IMR-90 (cell line): ENCODE measurements at regions not wholly inside any gene's neighbourhood (a gene's known extent, or its start where the extent isn't known, plus 50 kb on each side); places are given as distances from the start of the nearest gene placed in this dataset.

ENCODE experiments used
- ATAC-seq: fragments of 200-7000 bp; cut with Tn5 transposase; 2 replicates; pipeline ENCODE4 v1.9.1; 2020; ENCODE audit warnings: low read depth, mild to moderate bottlenecking, moderate library complexity
- BruUV-seq: library from RNA; stranded (reverse); fragments of 400-500 nt; replicated peaks from 2 replicates; lab custom pipeline; 2021; lab: Mats Ljungman, UMichigan
- CTCF ChIA-PET: fragments of 300-600 bp; formaldehyde crosslinking; extraction: SDS; loops from one replicate; lab custom pipeline; 2021; ENCODE audit warnings: antibody characterized with exemption; lab: Yijun Ruan, JAX
- POLR2A ChIA-PET: fragments of 300-600 bp; sonication (Branson Sonifier 250); formaldehyde crosslinking; loops from one replicate; lab custom pipeline; 2022; ENCODE audit warnings: antibody characterized with exemption; ENCODE audit not compliant: unreplicated experiment; lab: Charles Lee
- DNase-seq: peaks from one replicate; pipeline ENCODE4 v3.0.0; 2013
- H2AFZ ChIP-seq: replicated peaks from 2 replicates; pipeline ENCODE3; 2013; ENCODE audit warnings: low read length, mild to moderate bottlenecking; ENCODE audit not compliant: poor library complexity
- H2AK5ac ChIP-seq: 2 replicates; pipeline ENCODE4 v1.6.1; 2013; ENCODE audit warnings: low read depth, low read length, inconsistent platforms
- H2AK9ac ChIP-seq: replicated peaks from 2 replicates; pipeline ENCODE3; 2013; ENCODE audit warnings: mild to moderate bottlenecking, low read depth, low read length, moderate library complexity; ENCODE audit not compliant: poor library complexity
- H2BK120ac ChIP-seq: 2 replicates; pipeline ENCODE4 v1.6.1; 2013; ENCODE audit warnings: low read depth, low read length, inconsistent platforms
- H2BK15ac ChIP-seq: 3 replicates; pipeline ENCODE4 v1.6.1; 2013; ENCODE audit warnings: low read depth, low read length, inconsistent platforms
- H2BK20ac ChIP-seq: 2 replicates; pipeline ENCODE4 v1.6.1; 2013; ENCODE audit warnings: low read depth, mild to moderate bottlenecking, inconsistent platforms, low read length, moderate library complexity
- H2BK5ac ChIP-seq: 2 replicates; pipeline ENCODE4 v1.6.1; 2013; ENCODE audit warnings: mild to moderate bottlenecking, low read depth, low read length, inconsistent platforms; ENCODE audit not compliant: poor library complexity, severe bottlenecking
- H3K14ac ChIP-seq: replicated peaks from 2 replicates; pipeline ENCODE4 v1.6.1; 2013; ENCODE audit warnings: low read depth, low read length, inconsistent platforms
- H3K18ac ChIP-seq: 2 replicates; pipeline ENCODE4 v1.6.1; 2013; ENCODE audit warnings: low read depth, low read length, control low read depth
- H3K23ac ChIP-seq: 2 replicates; pipeline ENCODE4 v1.6.1; 2013; ENCODE audit warnings: low read depth, low read length, inconsistent platforms
- H3K27ac ChIP-seq: 2 replicates; pipeline ENCODE4 v1.5.1; 2013; ENCODE audit warnings: mild to moderate bottlenecking, control low read depth, low read length; ENCODE audit not compliant: insufficient read depth
- H3K27me3 ChIP-seq: 2 replicates; pipeline ENCODE4 v1.6.1; 2013; ENCODE audit warnings: low read length; ENCODE audit not compliant: control insufficient read depth, insufficient read depth
- H3K36me3 ChIP-seq: 2 replicates; pipeline ENCODE4 v1.6.1; 2013; ENCODE audit warnings: low read length, mixed read lengths; ENCODE audit not compliant: control insufficient read depth, insufficient read depth
- H3K4ac ChIP-seq: 2 replicates; pipeline ENCODE4 v1.6.1; 2013; ENCODE audit warnings: low read depth, low read length, inconsistent platforms
- H3K4me1 ChIP-seq: 2 replicates; pipeline ENCODE4 v1.6.1; 2013; ENCODE audit warnings: low read length, mixed read lengths; ENCODE audit not compliant: control insufficient read depth, insufficient read depth
- H3K4me2 ChIP-seq: 2 replicates; pipeline ENCODE4 v1.6.1; 2013; ENCODE audit warnings: low read depth, mild to moderate bottlenecking, control low read depth, low read length, moderate library complexity
- H3K4me3 ChIP-seq: 2 replicates; pipeline ENCODE4 v1.5.1; 2013; ENCODE audit warnings: low read depth, mild to moderate bottlenecking, control low read depth, low read length, moderate library complexity; ENCODE audit not compliant: insufficient read depth
- H3K56ac ChIP-seq: 2 replicates; pipeline ENCODE4 v1.6.1; 2013; ENCODE audit warnings: low read length, inconsistent platforms; ENCODE audit not compliant: insufficient read depth; ENCODE audit errors: extremely low read depth
- H3K79me1 ChIP-seq, 2 experiments: 2 replicates each; pipeline ENCODE4 v1.6.1; 2013; ENCODE audit warnings: low read length in 2 of 2, inconsistent platforms in 1 of 2, low read depth in 1 of 2
- H3K9ac ChIP-seq: 2 replicates; pipeline ENCODE4 v1.6.1; 2013; ENCODE audit warnings: low read depth, low read length, control low read depth
- H3K9me1 ChIP-seq: 2 replicates; pipeline ENCODE4 v1.6.1; 2013; ENCODE audit warnings: low read length, inconsistent platforms; ENCODE audit not compliant: insufficient read depth
- H3K9me3 ChIP-seq: 2 replicates; pipeline ENCODE4 v1.6.1; 2013; ENCODE audit warnings: low read length; ENCODE audit not compliant: control insufficient read depth, insufficient read depth
- H4K20me1 ChIP-seq: 2 replicates; pipeline ENCODE4 v1.6.1; 2013; ENCODE audit warnings: low read length, inconsistent platforms; ENCODE audit not compliant: insufficient read depth
- H4K5ac ChIP-seq: 2 replicates; pipeline ENCODE4 v1.6.1; 2013; ENCODE audit warnings: mild to moderate bottlenecking, low read depth, low read length, control low read depth
- H4K8ac ChIP-seq, 2 experiments: 2 replicates each; pipeline ENCODE4 v1.6.1; 2013; ENCODE audit warnings: low read depth in 2 of 2, low read length in 2 of 2, control low read depth in 1 of 2, inconsistent platforms in 1 of 2
- H4K91ac ChIP-seq: 2 replicates; pipeline ENCODE4 v1.6.1; 2013; ENCODE audit warnings: low read depth, low read length, inconsistent platforms; ENCODE audit not compliant: insufficient read depth
- FOS ChIP-seq: fragments of 150-350 bp; IDR thresholded peaks from 2 replicates; pipeline ENCODE4 v1.6.1; 2016; ENCODE audit warnings: low read depth, low read length
- MAZ ChIP-seq: IDR thresholded peaks from 2 replicates; pipeline ENCODE4 v1.6.1; 2012; ENCODE audit warnings: low read depth, mild to moderate bottlenecking, low read length, improper control_type of control experiment, moderate library complexity, borderline replicate concordance
- POLR2A ChIP-seq: IDR thresholded peaks from 2 replicates; pipeline ENCODE4 v1.6.1; 2012; ENCODE audit warnings: mild to moderate bottlenecking, low read depth, low read length
- RCOR1 ChIP-seq: IDR thresholded peaks from 2 replicates; pipeline ENCODE4 v1.6.1; 2012; ENCODE audit warnings: mild to moderate bottlenecking, low read length, improper control_type of control experiment; ENCODE audit not compliant: insufficient replicate concordance
- SMC3 ChIP-seq: fragments of 150-350 bp; IDR thresholded peaks from 2 replicates; pipeline ENCODE4 v1.6.1; 2016; ENCODE audit warnings: low read depth, mild to moderate bottlenecking, antibody characterized with exemption, low read length, moderate library complexity
- WGBS, 2 experiments: methylation state at CpG; one replicate each; pipeline versions ENCODE4 v1.1.5 to v1.1.7; 2013; ENCODE audit warnings: missing lambda C conversion rate in 2 of 2; ENCODE audit not compliant: insufficient read length in 1 of 2; ENCODE audit errors: extremely low coverage in 2 of 2; 5-methylcytosine and 5-hydroxymethylcytosine counted together
- dilution Hi-C: fragments of 300-500 bp; cut with HindIII; formaldehyde crosslinking; loops from one replicate; pipeline ENCODE4 v1.14.3; 2018; ENCODE audit warnings: low sequenced_read_pairs; ENCODE audit not compliant: unreplicated experiment
- in situ Hi-C: fragments of 300-500 bp; cut with MboI; formaldehyde crosslinking; loops from 3 replicates; pipeline ENCODE4 v1.14.3; 2019; ENCODE audit warnings: low sequenced_read_pairs, inconsistent platforms, mixed read lengths
- intact Hi-C: fragments of 100-400 bp; cut with micrococcal nuclease; formaldehyde crosslinking; loops from 2 replicates; pipeline ENCODE4 v1.10.0; 2022

DNA sequence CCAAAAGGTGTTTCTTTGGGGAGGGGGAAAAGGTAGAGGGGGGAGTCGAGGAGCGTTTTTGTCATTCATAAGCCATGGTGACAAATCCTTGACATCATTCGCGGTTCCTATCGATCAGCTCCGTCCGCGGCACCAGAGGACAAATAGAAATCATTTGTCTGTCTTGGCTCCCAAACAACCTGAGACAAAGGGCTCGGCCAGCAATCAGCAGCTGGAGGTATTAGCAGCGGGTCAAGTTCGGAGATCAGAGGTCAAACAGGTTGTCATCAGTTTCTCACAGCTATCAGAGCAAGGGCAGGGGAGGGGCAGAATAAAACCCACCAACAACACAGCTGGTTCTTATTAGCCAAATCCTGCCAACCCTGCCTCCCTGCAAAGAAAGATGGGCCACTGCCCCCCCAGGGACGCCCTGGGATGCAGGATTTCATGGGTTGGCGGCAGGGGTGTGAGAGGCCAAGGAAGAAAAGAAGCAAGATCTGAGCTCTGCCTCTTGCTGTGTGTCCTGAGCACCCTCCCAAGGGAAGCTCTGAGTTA is 145.3 kb upstream of the LHX1 start:
- no peak overlapping the region for H2AK9ac ChIP-seq
- no peak overlapping the region for H3K4me3 ChIP-seq
- H2BK15ac ChIP-seq: no peak overlapping the region
- H3K9me3 ChIP-seq: no peaks in the 10 kb centered on the region
- no peaks in the 10 kb centered on the region for H4K20me1 ChIP-seq
- dilution Hi-C loops (no loop called here), intact Hi-C loops (no loop called here), in situ Hi-C loops (no loop called here)
- H3K14ac ChIP-seq: no peak overlapping the region
- H2BK5ac ChIP-seq: no peak overlapping the region
- 0% methylated on average over 4 of the region's 13 CpGs; no CpG with 5 or more reads in 1 of the 2 experiments for WGBS, 2 experiments
- H4K5ac ChIP-seq: no peak overlapping the region
- no peak overlapping the region for H3K4ac ChIP-seq
- no peak for ATAC-seq
- H2AFZ ChIP-seq: no peak overlapping the region
- H3K9ac ChIP-seq: no peak overlapping the region
- H3K18ac ChIP-seq: no peak overlapping the region
- no peak overlapping the region for H3K23ac ChIP-seq
- H3K27ac ChIP-seq: no peak overlapping the region
- H3K56ac ChIP-seq: no peak overlapping the region
- H4K91ac ChIP-seq: no peak overlapping the region
- no peaks in the 10 kb centered on the region for H3K36me3 ChIP-seq
- CTCF ChIA-PET: no interaction called here
- DNase-seq: no peak
- TF ChIP-seq RCOR1 (no peak), SMC3 (no peak), FOS (no peak), MAZ (no peak), POLR2A (no peak)
- H3K27me3 ChIP-seq: peaks cover 25% of the 10 kb centered on the region
- H3K4me2 ChIP-seq: no peak overlapping the region
- H3K4me1 ChIP-seq: no peaks in the 10 kb centered on the region
- no peak overlapping the region for H2AK5ac ChIP-seq
- POLR2A ChIA-PET: no interaction called here
- H3K79me1 ChIP-seq: no peaks in the 10 kb centered on the region
- no peak overlapping the region for H2BK120ac ChIP-seq
- no TSS peak for BruUV-seq
- no peaks in the 10 kb centered on the region for H3K9me1 ChIP-seq
- no peak overlapping the region for H2BK20ac ChIP-seq
- H4K8ac ChIP-seq: no peak overlapping the region
